GM06990 (cell line): ENCODE measurements at regions not wholly inside any gene's neighbourhood (a gene's known extent, or its start where the extent isn't known, plus 50 kb on each side); places are given as distances from the start of the nearest gene placed in this dataset.
"Not testable (repeated sequence)": the region's sequence is repeated elsewhere in the genome, so short reads cannot be mapped to it uniquely, and the experiment has no call there.

Source experiments
- DNase-seq: peaks from one replicate; pipeline ENCODE4 v3.0.0-alpha.2; 2011; ENCODE audit not compliant: insufficient read length; ENCODE audit errors: extremely low read depth
- H3K27me3 ChIP-seq: replicated peaks from 2 replicates; pipeline ENCODE4 v1.6.0; 2011; ENCODE audit warnings: low read length; ENCODE audit not compliant: control insufficient read depth, insufficient read depth
- H3K36me3 ChIP-seq: 2 replicates; pipeline ENCODE4 v1.5.1; 2011; ENCODE audit warnings: low read length; ENCODE audit not compliant: control insufficient read depth, insufficient read depth
- H3K4me3 ChIP-seq: replicated peaks from 2 replicates; pipeline ENCODE4 v1.5.1; 2011; ENCODE audit warnings: low read depth, mild to moderate bottlenecking, control low read depth, low read length
- TF ChIP-seq, protein P1 (sequence below): IDR thresholded peaks from 2 replicates; pipeline ENCODE4 v1.5.1; 2011; ENCODE audit warnings: low read length, control low read depth, mild to moderate bottlenecking, inconsistent platforms; ENCODE audit not compliant: insufficient read depth, poor library complexity, severe bottlenecking

DNA sequence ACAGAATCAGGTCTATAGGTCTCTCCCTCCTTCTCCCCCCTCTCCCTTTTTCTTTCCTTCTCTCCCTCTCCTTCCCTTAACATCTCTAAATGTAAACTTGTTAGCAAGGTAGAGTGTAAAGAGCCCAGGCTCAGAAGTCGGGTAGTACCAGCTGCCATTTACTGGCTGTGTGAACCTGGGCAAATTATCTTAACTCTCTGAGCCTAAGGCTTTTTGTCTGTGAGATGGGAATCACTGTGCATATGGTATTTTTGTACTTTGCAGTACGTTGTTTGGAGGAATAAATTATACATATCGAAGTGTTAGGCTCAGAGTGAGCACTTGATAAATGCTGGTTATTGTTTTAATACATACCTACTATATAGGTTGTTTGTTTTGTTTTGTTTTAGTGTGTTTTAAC lies 154.0 kb downstream of the RBMX2 start:
- no peak for DNase-seq
- no peak overlapping the region for H3K4me3 ChIP-seq
- no peaks in the 10 kb centered on the region for H3K27me3 ChIP-seq
- TF ChIP-seq, protein P1, sequence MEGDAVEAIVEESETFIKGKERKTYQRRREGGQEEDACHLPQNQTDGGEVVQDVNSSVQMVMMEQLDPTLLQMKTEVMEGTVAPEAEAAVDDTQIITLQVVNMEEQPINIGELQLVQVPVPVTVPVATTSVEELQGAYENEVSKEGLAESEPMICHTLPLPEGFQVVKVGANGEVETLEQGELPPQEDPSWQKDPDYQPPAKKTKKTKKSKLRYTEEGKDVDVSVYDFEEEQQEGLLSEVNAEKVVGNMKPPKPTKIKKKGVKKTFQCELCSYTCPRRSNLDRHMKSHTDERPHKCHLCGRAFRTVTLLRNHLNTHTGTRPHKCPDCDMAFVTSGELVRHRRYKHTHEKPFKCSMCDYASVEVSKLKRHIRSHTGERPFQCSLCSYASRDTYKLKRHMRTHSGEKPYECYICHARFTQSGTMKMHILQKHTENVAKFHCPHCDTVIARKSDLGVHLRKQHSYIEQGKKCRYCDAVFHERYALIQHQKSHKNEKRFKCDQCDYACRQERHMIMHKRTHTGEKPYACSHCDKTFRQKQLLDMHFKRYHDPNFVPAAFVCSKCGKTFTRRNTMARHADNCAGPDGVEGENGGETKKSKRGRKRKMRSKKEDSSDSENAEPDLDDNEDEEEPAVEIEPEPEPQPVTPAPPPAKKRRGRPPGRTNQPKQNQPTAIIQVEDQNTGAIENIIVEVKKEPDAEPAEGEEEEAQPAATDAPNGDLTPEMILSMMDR: no peak
- H3K36me3 ChIP-seq: no peaks in the 10 kb centered on the region

DNA sequence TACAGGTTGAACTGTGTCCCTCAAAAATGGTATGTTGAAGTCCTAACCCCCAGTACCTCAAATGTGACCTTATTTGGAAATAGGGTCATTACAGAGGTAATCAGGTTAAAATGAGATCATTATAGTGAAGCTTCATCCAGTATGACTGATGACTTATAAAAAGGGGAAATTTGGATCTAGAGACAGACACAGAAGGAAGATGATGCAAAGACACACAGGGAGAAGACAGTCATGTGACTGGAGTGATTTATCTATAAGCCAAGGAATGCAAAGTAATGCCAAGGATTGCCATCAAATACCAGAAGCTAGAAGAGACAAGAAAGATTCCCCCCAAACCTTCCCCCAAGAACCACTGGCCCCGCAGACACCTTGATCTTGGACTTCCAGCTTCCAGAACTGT lies 155.2 kb downstream of the RBMX2 start:
- TF ChIP-seq, protein P1: no peak
- DNase-seq: no peak
- Histone ChIP-seq H3K27me3 (no peaks in the 10 kb centered on the region), H3K36me3 (no peaks in the 10 kb centered on the region), H3K4me3 (no peak overlapping the region)

DNA sequence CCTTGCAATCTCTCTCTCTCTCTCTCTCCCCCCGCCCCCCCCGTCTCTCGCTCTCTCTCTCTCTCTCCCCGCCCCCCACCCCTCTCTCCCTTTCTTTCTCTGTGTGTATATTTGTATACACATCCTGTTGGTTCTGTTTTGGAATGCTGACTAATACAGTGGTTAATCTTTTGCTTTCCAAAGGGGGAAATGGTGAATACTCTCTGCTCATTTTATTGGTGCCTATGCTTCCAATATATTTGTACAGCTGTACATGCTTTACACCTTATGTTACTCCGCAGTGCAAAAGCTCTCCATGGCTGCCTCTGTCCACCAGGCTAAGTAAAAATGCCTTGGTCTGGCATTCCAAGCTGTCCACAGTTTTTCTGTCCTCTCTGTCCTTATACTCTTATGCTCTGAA lies 158.8 kb downstream of the RBMX2 start:
- no peak for DNase-seq
- Histone ChIP-seq H3K36me3 (no peaks in the 10 kb centered on the region), H3K27me3 (no peaks in the 10 kb centered on the region), H3K4me3 (no peak overlapping the region)
- TF ChIP-seq, protein P1: no peak

DNA sequence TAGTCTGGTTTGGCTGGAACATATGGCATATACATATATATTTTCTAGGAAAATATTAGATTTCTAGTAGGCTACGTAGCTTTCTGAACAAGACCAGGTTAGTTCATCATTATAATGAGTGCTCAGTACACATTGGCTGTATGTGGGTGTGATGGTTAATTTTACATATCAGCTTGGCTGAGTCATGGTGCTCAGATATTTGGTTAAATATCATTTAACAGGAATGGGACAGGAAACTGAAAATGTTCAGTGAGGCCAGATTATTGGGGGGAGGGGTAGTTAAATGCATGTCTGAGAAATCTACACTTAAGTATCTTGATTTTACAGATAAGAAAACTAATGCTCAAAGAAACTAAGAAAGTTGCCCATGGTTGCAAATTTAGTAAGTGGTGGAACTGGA lies 160.1 kb downstream of the RBMX2 start:
- no peak for DNase-seq
- TF ChIP-seq, protein P1: no peak
- Histone ChIP-seq H3K4me3 (no peak overlapping the region), H3K36me3 (no peaks in the 10 kb centered on the region), H3K27me3 (no peaks in the 10 kb centered on the region)

DNA sequence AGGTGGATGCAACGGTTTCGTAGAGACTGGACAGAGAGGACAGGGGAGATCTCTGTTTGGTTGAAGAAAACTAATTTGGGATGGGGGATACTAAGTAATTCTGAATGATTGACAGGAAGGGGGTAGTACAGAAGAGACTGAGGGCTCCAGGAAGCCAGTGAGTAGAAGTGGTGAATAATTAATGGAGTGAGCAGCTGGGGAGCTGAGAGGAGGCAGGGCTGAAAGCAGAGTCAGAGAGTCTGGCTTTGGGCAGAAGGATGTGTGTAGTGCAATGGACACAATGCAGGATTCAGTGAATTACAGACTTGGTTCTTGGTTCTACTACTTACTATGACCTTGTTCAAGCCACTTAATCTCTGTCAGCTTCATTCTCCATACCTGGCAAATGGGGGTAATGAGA lies 161.7 kb downstream of the RBMX2 start:
- TF ChIP-seq, protein P1: no peak

DNA sequence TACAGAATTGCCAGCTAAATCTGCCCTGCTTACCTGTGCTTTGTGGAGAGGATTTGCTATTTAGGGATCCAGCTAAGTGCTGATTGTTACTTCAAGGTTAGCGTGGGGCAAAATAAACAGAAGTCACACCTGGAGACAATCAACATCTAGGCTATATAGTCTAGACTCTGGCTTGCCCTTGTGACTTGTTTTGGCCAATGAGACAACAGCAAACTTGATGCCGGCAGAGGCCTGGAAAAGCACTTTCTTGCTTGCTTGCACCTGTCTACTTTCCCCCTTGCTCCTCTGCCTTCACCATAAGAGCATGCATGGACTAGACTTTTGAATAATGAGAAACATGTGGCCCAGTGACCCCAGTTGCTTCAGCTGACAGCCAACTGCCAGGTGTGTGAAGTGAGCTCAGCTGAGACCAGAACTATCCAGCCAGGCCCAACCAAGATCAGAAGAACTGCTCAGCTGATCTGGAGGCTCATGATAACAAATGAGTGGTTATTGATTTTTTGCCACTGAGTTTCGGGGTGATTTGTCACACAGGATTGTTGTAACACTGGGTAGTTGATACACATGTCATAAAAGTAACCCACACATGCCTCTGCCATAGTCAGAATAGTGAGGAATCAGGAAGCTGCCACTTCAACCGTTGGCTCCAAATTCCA lies 164.4 kb downstream of the RBMX2 start:
- no peak for DNase-seq
- TF ChIP-seq, protein P1: no peak
- H3K27me3 ChIP-seq: no peaks in the 10 kb centered on the region
- no peak overlapping the region for H3K4me3 ChIP-seq
- no peaks in the 10 kb centered on the region for H3K36me3 ChIP-seq

More for the DNA sequence above, 161.7 kb downstream of the RBMX2 start:
- H3K36me3 ChIP-seq: no peaks in the 10 kb centered on the region
- no peaks in the 10 kb centered on the region for H3K27me3 ChIP-seq
- H3K4me3 ChIP-seq: no peak overlapping the region
- no peak for DNase-seq

DNA sequence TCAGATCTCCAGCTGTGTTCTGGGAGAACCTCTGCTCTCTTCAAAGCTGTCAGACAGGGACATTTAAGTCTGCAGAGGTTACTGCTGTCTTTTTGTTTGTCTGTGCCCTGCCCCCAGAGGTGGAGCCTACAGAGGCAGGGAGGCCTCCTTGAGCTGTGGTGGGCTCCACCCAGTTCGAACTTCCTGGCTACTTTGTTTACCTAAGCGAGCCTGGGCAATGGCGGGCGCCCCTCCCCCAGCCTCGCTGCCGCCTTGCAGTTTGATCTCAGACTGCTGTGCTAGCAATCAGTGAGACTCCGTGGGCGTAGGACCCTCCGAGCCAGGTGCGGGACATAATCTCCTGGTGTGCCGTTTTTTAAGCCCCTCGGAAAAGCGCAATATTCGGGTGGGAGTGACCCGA lies 171.2 kb downstream of the RBMX2 start:
- not testable (repeated sequence) for H3K27me3 ChIP-seq, H3K36me3 ChIP-seq, H3K4me3 ChIP-seq, DNase-seq
